IMR-90 (cell line): ENCODE measurements at regions not wholly inside any gene's neighbourhood (a gene's known extent, or its start where the extent isn't known, plus 50 kb on each side); places are given as distances from the start of the nearest gene placed in this dataset.

Source experiments
- ATAC-seq: fragments of 200-7000 bp; cut with Tn5 transposase; 2 replicates; pipeline ENCODE4 v1.9.1; 2020; ENCODE audit warnings: low read depth, mild to moderate bottlenecking, moderate library complexity
- BruUV-seq: library from RNA; stranded (reverse); fragments of 400-500 nt; replicated peaks from 2 replicates; lab custom pipeline; 2021; lab: Mats Ljungman, UMichigan
- CTCF ChIA-PET: fragments of 300-600 bp; formaldehyde crosslinking; extraction: SDS; loops from one replicate; lab custom pipeline; 2021; ENCODE audit warnings: antibody characterized with exemption; lab: Yijun Ruan, JAX
- POLR2A ChIA-PET: fragments of 300-600 bp; sonication (Branson Sonifier 250); formaldehyde crosslinking; loops from one replicate; lab custom pipeline; 2022; ENCODE audit warnings: antibody characterized with exemption; ENCODE audit not compliant: unreplicated experiment; lab: Charles Lee
- DNase-seq: peaks from one replicate; pipeline ENCODE4 v3.0.0; 2013
- H2AFZ ChIP-seq: replicated peaks from 2 replicates; pipeline ENCODE3; 2013; ENCODE audit warnings: low read length, mild to moderate bottlenecking; ENCODE audit not compliant: poor library complexity
- H2AK5ac ChIP-seq: 2 replicates; pipeline ENCODE4 v1.6.1; 2013; ENCODE audit warnings: low read depth, low read length, inconsistent platforms
- H2AK9ac ChIP-seq: replicated peaks from 2 replicates; pipeline ENCODE3; 2013; ENCODE audit warnings: mild to moderate bottlenecking, low read depth, low read length, moderate library complexity; ENCODE audit not compliant: poor library complexity
- H2BK120ac ChIP-seq: 2 replicates; pipeline ENCODE4 v1.6.1; 2013; ENCODE audit warnings: low read depth, low read length, inconsistent platforms
- H2BK15ac ChIP-seq: 3 replicates; pipeline ENCODE4 v1.6.1; 2013; ENCODE audit warnings: low read depth, low read length, inconsistent platforms
- H2BK20ac ChIP-seq: 2 replicates; pipeline ENCODE4 v1.6.1; 2013; ENCODE audit warnings: low read depth, mild to moderate bottlenecking, inconsistent platforms, low read length, moderate library complexity
- H2BK5ac ChIP-seq: 2 replicates; pipeline ENCODE4 v1.6.1; 2013; ENCODE audit warnings: mild to moderate bottlenecking, low read depth, low read length, inconsistent platforms; ENCODE audit not compliant: poor library complexity, severe bottlenecking
- H3K14ac ChIP-seq: replicated peaks from 2 replicates; pipeline ENCODE4 v1.6.1; 2013; ENCODE audit warnings: low read depth, low read length, inconsistent platforms
- H3K18ac ChIP-seq: 2 replicates; pipeline ENCODE4 v1.6.1; 2013; ENCODE audit warnings: low read depth, low read length, control low read depth
- H3K23ac ChIP-seq: 2 replicates; pipeline ENCODE4 v1.6.1; 2013; ENCODE audit warnings: low read depth, low read length, inconsistent platforms
- H3K27ac ChIP-seq: 2 replicates; pipeline ENCODE4 v1.5.1; 2013; ENCODE audit warnings: mild to moderate bottlenecking, control low read depth, low read length; ENCODE audit not compliant: insufficient read depth
- H3K27me3 ChIP-seq: 2 replicates; pipeline ENCODE4 v1.6.1; 2013; ENCODE audit warnings: low read length; ENCODE audit not compliant: control insufficient read depth, insufficient read depth
- H3K36me3 ChIP-seq: 2 replicates; pipeline ENCODE4 v1.6.1; 2013; ENCODE audit warnings: low read length, mixed read lengths; ENCODE audit not compliant: control insufficient read depth, insufficient read depth
- H3K4ac ChIP-seq: 2 replicates; pipeline ENCODE4 v1.6.1; 2013; ENCODE audit warnings: low read depth, low read length, inconsistent platforms
- H3K4me1 ChIP-seq: 2 replicates; pipeline ENCODE4 v1.6.1; 2013; ENCODE audit warnings: low read length, mixed read lengths; ENCODE audit not compliant: control insufficient read depth, insufficient read depth
- H3K4me2 ChIP-seq: 2 replicates; pipeline ENCODE4 v1.6.1; 2013; ENCODE audit warnings: low read depth, mild to moderate bottlenecking, control low read depth, low read length, moderate library complexity
- H3K4me3 ChIP-seq: 2 replicates; pipeline ENCODE4 v1.5.1; 2013; ENCODE audit warnings: low read depth, mild to moderate bottlenecking, control low read depth, low read length, moderate library complexity; ENCODE audit not compliant: insufficient read depth
- H3K56ac ChIP-seq: 2 replicates; pipeline ENCODE4 v1.6.1; 2013; ENCODE audit warnings: low read length, inconsistent platforms; ENCODE audit not compliant: insufficient read depth; ENCODE audit errors: extremely low read depth
- H3K79me1 ChIP-seq, 2 experiments: 2 replicates each; pipeline ENCODE4 v1.6.1; 2013; ENCODE audit warnings: low read length in 2 of 2, inconsistent platforms in 1 of 2, low read depth in 1 of 2
- H3K9ac ChIP-seq: 2 replicates; pipeline ENCODE4 v1.6.1; 2013; ENCODE audit warnings: low read depth, low read length, control low read depth
- H3K9me1 ChIP-seq: 2 replicates; pipeline ENCODE4 v1.6.1; 2013; ENCODE audit warnings: low read length, inconsistent platforms; ENCODE audit not compliant: insufficient read depth
- H3K9me3 ChIP-seq: 2 replicates; pipeline ENCODE4 v1.6.1; 2013; ENCODE audit warnings: low read length; ENCODE audit not compliant: control insufficient read depth, insufficient read depth
- H4K20me1 ChIP-seq: 2 replicates; pipeline ENCODE4 v1.6.1; 2013; ENCODE audit warnings: low read length, inconsistent platforms; ENCODE audit not compliant: insufficient read depth
- H4K5ac ChIP-seq: 2 replicates; pipeline ENCODE4 v1.6.1; 2013; ENCODE audit warnings: mild to moderate bottlenecking, low read depth, low read length, control low read depth
- H4K8ac ChIP-seq, 2 experiments: 2 replicates each; pipeline ENCODE4 v1.6.1; 2013; ENCODE audit warnings: low read depth in 2 of 2, low read length in 2 of 2, control low read depth in 1 of 2, inconsistent platforms in 1 of 2
- H4K91ac ChIP-seq: 2 replicates; pipeline ENCODE4 v1.6.1; 2013; ENCODE audit warnings: low read depth, low read length, inconsistent platforms; ENCODE audit not compliant: insufficient read depth
- BHLHE40 ChIP-seq: fragments of 150-350 bp; IDR thresholded peaks from 2 replicates; pipeline ENCODE4 v1.6.1; 2016; ENCODE audit warnings: mild to moderate bottlenecking, low read depth, low read length
- CEBPB ChIP-seq: IDR thresholded peaks from 2 replicates; pipeline ENCODE4 v1.6.1; 2012; ENCODE audit warnings: low read depth, low read length, improper control_type of control experiment
- MAFK ChIP-seq: IDR thresholded peaks from 2 replicates; pipeline ENCODE4 v1.6.1; 2012; ENCODE audit warnings: low read depth, low read length, improper control_type of control experiment
- NFE2L2 ChIP-seq: fragments of 150-350 bp; IDR thresholded peaks from 2 replicates; pipeline ENCODE4 v1.6.1; 2016; ENCODE audit warnings: low read depth, mild to moderate bottlenecking, low read length
- POLR2A ChIP-seq: IDR thresholded peaks from 2 replicates; pipeline ENCODE4 v1.6.1; 2012; ENCODE audit warnings: mild to moderate bottlenecking, low read depth, low read length
- RAD21 ChIP-seq: IDR thresholded peaks from 2 replicates; pipeline ENCODE4 v1.6.1; 2012; ENCODE audit warnings: low read length, improper control_type of control experiment
- RCOR1 ChIP-seq: IDR thresholded peaks from 2 replicates; pipeline ENCODE4 v1.6.1; 2012; ENCODE audit warnings: mild to moderate bottlenecking, low read length, improper control_type of control experiment; ENCODE audit not compliant: insufficient replicate concordance
- RFX5 ChIP-seq: IDR thresholded peaks from 2 replicates; pipeline ENCODE4 v1.8.0; 2012; ENCODE audit warnings: low read depth, mild to moderate bottlenecking, low read length, moderate library complexity
- SMC3 ChIP-seq: fragments of 150-350 bp; IDR thresholded peaks from 2 replicates; pipeline ENCODE4 v1.6.1; 2016; ENCODE audit warnings: low read depth, mild to moderate bottlenecking, antibody characterized with exemption, low read length, moderate library complexity
- WGBS, 2 experiments: methylation state at CpG; one replicate each; pipeline versions ENCODE4 v1.1.5 to v1.1.7; 2013; ENCODE audit warnings: missing lambda C conversion rate in 2 of 2; ENCODE audit not compliant: insufficient read length in 1 of 2; ENCODE audit errors: extremely low coverage in 2 of 2; 5-methylcytosine and 5-hydroxymethylcytosine counted together
- dilution Hi-C: fragments of 300-500 bp; cut with HindIII; formaldehyde crosslinking; loops from one replicate; pipeline ENCODE4 v1.14.3; 2018; ENCODE audit warnings: low sequenced_read_pairs; ENCODE audit not compliant: unreplicated experiment
- in situ Hi-C: fragments of 300-500 bp; cut with MboI; formaldehyde crosslinking; loops from 3 replicates; pipeline ENCODE4 v1.14.3; 2019; ENCODE audit warnings: low sequenced_read_pairs, inconsistent platforms, mixed read lengths
- intact Hi-C: fragments of 100-400 bp; cut with micrococcal nuclease; formaldehyde crosslinking; loops from 2 replicates; pipeline ENCODE4 v1.10.0; 2022
- TF ChIP-seq, protein P1 (sequence below): fragments of 150-350 bp; IDR thresholded peaks from 2 replicates; pipeline ENCODE4 v1.6.1; 2016; ENCODE audit warnings: low read depth, mild to moderate bottlenecking, low read length, moderate library complexity, borderline replicate concordance
- TF ChIP-seq, protein P2 (sequence below): fragments of 150-350 bp; IDR thresholded peaks from 2 replicates; pipeline ENCODE4 v1.6.1; 2017; ENCODE audit warnings: mild to moderate bottlenecking, antibody characterized with exemption, low read length, low read depth
- TF ChIP-seq, protein P3 (sequence below): conservative IDR thresholded peaks from 2 replicates; pipeline ENCODE4 v1.5.1; 2012; ENCODE audit warnings: mild to moderate bottlenecking, low read depth, low read length, improper control_type of control experiment

DNA sequence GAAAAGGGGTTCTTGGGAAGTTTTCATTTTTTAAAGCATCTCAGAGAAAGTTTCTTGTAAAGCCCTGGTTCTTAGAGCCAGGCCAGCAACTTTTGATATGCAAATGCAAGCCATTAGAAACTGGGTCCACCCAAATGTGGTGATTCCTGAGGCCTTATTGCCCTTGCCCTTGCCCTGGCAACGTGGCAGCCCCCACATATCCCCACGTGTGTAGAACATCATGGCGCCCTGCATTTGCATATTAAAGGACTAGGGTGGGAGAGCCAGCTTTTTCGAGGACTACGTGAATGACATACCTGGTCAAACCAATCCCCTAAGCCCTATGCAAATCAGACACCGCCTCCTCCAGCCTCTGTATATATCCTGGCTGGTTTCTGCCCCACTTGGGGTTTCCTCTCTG lies 314.9 kb upstream of the NECTIN3 start:
- DNase-seq (no peak), ATAC-seq (no peak)
- TF ChIP-seq CEBPB (no peak), NFE2L2 (no peak), MAFK (no peak), RFX5 (no peak), BHLHE40 (no peak), SMC3 (no peak), POLR2A (no peak), RCOR1 (no peak), RAD21 (no peak)
- TF ChIP-seq, protein P1, sequence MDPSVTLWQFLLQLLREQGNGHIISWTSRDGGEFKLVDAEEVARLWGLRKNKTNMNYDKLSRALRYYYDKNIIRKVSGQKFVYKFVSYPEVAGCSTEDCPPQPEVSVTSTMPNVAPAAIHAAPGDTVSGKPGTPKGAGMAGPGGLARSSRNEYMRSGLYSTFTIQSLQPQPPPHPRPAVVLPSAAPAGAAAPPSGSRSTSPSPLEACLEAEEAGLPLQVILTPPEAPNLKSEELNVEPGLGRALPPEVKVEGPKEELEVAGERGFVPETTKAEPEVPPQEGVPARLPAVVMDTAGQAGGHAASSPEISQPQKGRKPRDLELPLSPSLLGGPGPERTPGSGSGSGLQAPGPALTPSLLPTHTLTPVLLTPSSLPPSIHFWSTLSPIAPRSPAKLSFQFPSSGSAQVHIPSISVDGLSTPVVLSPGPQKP = no peak
- TF ChIP-seq, protein P2, sequence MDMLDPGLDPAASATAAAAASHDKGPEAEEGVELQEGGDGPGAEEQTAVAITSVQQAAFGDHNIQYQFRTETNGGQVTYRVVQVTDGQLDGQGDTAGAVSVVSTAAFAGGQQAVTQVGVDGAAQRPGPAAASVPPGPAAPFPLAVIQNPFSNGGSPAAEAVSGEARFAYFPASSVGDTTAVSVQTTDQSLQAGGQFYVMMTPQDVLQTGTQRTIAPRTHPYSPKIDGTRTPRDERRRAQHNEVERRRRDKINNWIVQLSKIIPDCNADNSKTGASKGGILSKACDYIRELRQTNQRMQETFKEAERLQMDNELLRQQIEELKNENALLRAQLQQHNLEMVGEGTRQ = no peak
- TF ChIP-seq, protein P3, sequence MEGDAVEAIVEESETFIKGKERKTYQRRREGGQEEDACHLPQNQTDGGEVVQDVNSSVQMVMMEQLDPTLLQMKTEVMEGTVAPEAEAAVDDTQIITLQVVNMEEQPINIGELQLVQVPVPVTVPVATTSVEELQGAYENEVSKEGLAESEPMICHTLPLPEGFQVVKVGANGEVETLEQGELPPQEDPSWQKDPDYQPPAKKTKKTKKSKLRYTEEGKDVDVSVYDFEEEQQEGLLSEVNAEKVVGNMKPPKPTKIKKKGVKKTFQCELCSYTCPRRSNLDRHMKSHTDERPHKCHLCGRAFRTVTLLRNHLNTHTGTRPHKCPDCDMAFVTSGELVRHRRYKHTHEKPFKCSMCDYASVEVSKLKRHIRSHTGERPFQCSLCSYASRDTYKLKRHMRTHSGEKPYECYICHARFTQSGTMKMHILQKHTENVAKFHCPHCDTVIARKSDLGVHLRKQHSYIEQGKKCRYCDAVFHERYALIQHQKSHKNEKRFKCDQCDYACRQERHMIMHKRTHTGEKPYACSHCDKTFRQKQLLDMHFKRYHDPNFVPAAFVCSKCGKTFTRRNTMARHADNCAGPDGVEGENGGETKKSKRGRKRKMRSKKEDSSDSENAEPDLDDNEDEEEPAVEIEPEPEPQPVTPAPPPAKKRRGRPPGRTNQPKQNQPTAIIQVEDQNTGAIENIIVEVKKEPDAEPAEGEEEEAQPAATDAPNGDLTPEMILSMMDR = no peak
- H2AFZ ChIP-seq = no peak overlapping the region
- dilution Hi-C loops = no loop called here
- H3K79me1 ChIP-seq = no peaks in the 10 kb centered on the region
- no peak overlapping the region for H2BK20ac ChIP-seq
- no peak overlapping the region for H3K27ac ChIP-seq
- H2AK5ac ChIP-seq = no peak overlapping the region
- no peaks in the 10 kb centered on the region for H4K20me1 ChIP-seq
- ChIA-PET POLR2A (no interaction called here), CTCF (no interaction called here)
- no peak overlapping the region for H4K5ac ChIP-seq
- no peak overlapping the region for H3K56ac ChIP-seq
- no peaks in the 10 kb centered on the region for H3K9me1 ChIP-seq
- no peak overlapping the region for H3K18ac ChIP-seq
- H2BK15ac ChIP-seq = no peak overlapping the region
- intact Hi-C loops = no loop called here
- no peak overlapping the region for H3K14ac ChIP-seq
- no peaks in the 10 kb centered on the region for H3K4me1 ChIP-seq
- no peak overlapping the region for H2AK9ac ChIP-seq
- no peaks in the 10 kb centered on the region for H3K36me3 ChIP-seq
- H4K8ac ChIP-seq = no peak overlapping the region
- no peak overlapping the region for H3K4me3 ChIP-seq
- no peak overlapping the region for H3K23ac ChIP-seq
- no peak overlapping the region for H3K9ac ChIP-seq
- no peak overlapping the region for H2BK120ac ChIP-seq
- no peaks in the 10 kb centered on the region for H3K9me3 ChIP-seq
- H2BK5ac ChIP-seq = no peak overlapping the region
- H4K91ac ChIP-seq = no peak overlapping the region
- in situ Hi-C loops = no loop called here
- no TSS peak for BruUV-seq
- no peak overlapping the region for H3K4ac ChIP-seq
- 100% methylated on average over 1 of the region's 6 CpGs; no CpG with 5 or more reads in 1 of the 2 experiments for WGBS, 2 experiments
- no peaks in the 10 kb centered on the region for H3K27me3 ChIP-seq
- H3K4me2 ChIP-seq = no peak overlapping the region
